ENCODE measurements at regions not wholly inside any gene's neighbourhood (a gene's known extent, or its start where the extent isn't known, plus 50 kb on each side); places are given as distances from the start of the nearest gene placed in this dataset.

DNA sequence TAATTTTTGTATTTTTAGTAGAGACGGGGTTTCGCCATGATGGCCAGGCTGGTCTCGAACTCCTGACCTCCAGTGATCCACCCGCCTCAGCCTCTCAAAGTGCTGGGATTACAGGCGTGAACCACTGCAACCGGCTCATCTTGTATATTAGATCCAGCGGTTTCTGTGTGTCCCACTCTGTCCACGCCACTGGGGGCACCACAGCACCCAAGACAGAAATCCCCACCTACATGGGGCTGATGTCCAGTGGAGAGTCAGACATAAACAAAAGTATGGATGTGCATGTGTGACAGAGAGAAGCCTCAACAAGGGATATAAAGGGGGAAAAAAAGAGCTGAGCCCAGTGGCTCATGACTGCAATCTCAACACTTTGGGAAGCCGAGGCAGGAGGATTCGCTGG is 65.8 kb upstream of the ADGRE5 start:
- no peak for TF ChIP-seq POLR2AphosphoS5 (IDR thresholded peaks at IDR 0.05; ENCODE audit: borderline replicate concordance, low read depth, low read length)
- no peak for TF ChIP-seq EZH2 (IDR thresholded peaks at IDR 0.05)

Measured in SK-N-MC (cell line).